Esophagus mucosa (tissue), 1 donor: ENCODE measurements at regions not wholly inside any gene's neighbourhood (a gene's known extent, or its start where the extent isn't known, plus 50 kb on each side); places are given as distances from the start of the nearest gene placed in this dataset.

ENCODE experiments used
- ATAC-seq: fragments of 200-7000 bp; cut with Tn5 transposase; one replicate; pipeline ENCODE4 v1.9.1; 2020
- donor health status: DM: yes; HTN: yes; CAD: no.

GRCh38 chr16:13553453-13553985, 366.4 kb upstream of the ERCC4 start:
- no peak for ATAC-seq

GRCh38 chr16:13554005-13554404, 365.9 kb upstream of the ERCC4 start:
- no peak for ATAC-seq

GRCh38 chr16:13554643-13555042, 365.3 kb upstream of the ERCC4 start:
- ATAC-seq, result no peak

- ATAC-seq, result no peak
Measured at GRCh38 chr16:13557418-13557817, 362.5 kb upstream of the ERCC4 start.

- ATAC-seq, result no peak
Measured at GRCh38 chr16:13558752-13559151, 361.2 kb upstream of the ERCC4 start.

- ATAC-seq, result no peak
Measured at GRCh38 chr16:13559624-13560023, 360.3 kb upstream of the ERCC4 start.

- ATAC-seq, result no peak
Measured at GRCh38 chr16:13560151-13560550, 359.8 kb upstream of the ERCC4 start.

- no peak for ATAC-seq
Measured at GRCh38 chr16:13561291-13562070, 358.5 kb upstream of the ERCC4 start.

- ATAC-seq, result no peak
Measured at GRCh38 chr16:13568803-13569202, 351.2 kb upstream of the ERCC4 start.

GRCh38 chr16:13569986-13570385, 350.0 kb upstream of the ERCC4 start:
- ATAC-seq, result no peak

- no peak for ATAC-seq
Measured at GRCh38 chr16:13571036-13571435, 348.9 kb upstream of the ERCC4 start.

GRCh38 chr16:13573903-13574302, 346.1 kb upstream of the ERCC4 start:
- no peak for ATAC-seq

GRCh38 chr16:13586051-13586450, 333.9 kb upstream of the ERCC4 start:
- ATAC-seq, result no peak

- ATAC-seq, result no peak
Measured at GRCh38 chr16:13587181-13587580, 332.8 kb upstream of the ERCC4 start.

GRCh38 chr16:13594823-13595222, 325.1 kb upstream of the ERCC4 start:
- no peak for ATAC-seq

- ATAC-seq, result no peak
Measured at GRCh38 chr16:13606804-13607203, 313.1 kb upstream of the ERCC4 start.

- no peak for ATAC-seq
Measured at GRCh38 chr16:13607289-13607688, 312.7 kb upstream of the ERCC4 start.

- ATAC-seq, result no peak
Measured at GRCh38 chr16:13611596-13611995, 308.4 kb upstream of the ERCC4 start.

GRCh38 chr16:13612623-13613022, 307.3 kb upstream of the ERCC4 start:
- no peak for ATAC-seq

- ATAC-seq, result no peak
Measured at GRCh38 chr16:13613165-13613564, 306.8 kb upstream of the ERCC4 start.

- no peak for ATAC-seq
Measured at GRCh38 chr16:13621639-13622038, 298.3 kb upstream of the ERCC4 start.

- ATAC-seq, result no peak
Measured at GRCh38 chr16:13628156-13628555, 291.8 kb upstream of the ERCC4 start.

GRCh38 chr16:13629704-13630103, 290.2 kb upstream of the ERCC4 start:
- no peak for ATAC-seq

- ATAC-seq, result no peak
Measured at GRCh38 chr16:13630374-13630773, 289.6 kb upstream of the ERCC4 start.
